CD4-positive, alpha-beta T cell treated with Interleukin-6 at 100 ng/mL for 8 hours (primary cell): ENCODE measurements at regions not wholly inside any gene's neighbourhood (a gene's known extent, or its start where the extent isn't known, plus 50 kb on each side); places are given as distances from the start of the nearest gene placed in this dataset.
"Not testable (repeated sequence)": the region's sequence is repeated elsewhere in the genome, so short reads cannot be mapped to it uniquely, and the experiment has no call there.

ENCODE experiments used
- DNase-seq: peaks from one replicate; pipeline ENCODE4 v3.0.0-alpha.2; 2020; ENCODE audit warnings: mixed read lengths, low spot score

DNA sequence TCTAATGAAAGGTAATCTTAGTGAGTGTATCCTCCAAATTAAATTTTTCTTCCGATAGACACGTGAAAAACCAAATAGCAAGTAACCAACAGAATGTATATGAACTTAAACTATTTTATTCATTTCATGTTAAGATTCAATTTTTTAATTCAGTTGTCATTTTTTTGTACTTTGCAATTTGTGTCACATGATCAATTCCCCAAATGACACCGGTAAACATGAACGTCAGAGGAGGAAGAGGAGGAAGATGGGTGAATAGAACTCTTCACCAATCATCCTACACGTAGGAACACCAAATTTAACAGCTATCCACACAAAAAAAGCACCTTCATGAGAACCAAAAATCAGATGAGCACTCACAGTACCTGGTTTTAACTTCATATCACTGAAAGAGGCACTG lies 401.4 kb upstream of the MIR17HG start:
- DNase-seq = not testable (repeated sequence)

GRCh38 chr13:90947976-90948375 lies 399.5 kb upstream of the MIR17HG start:
- DNase-seq = no peak

DNA sequence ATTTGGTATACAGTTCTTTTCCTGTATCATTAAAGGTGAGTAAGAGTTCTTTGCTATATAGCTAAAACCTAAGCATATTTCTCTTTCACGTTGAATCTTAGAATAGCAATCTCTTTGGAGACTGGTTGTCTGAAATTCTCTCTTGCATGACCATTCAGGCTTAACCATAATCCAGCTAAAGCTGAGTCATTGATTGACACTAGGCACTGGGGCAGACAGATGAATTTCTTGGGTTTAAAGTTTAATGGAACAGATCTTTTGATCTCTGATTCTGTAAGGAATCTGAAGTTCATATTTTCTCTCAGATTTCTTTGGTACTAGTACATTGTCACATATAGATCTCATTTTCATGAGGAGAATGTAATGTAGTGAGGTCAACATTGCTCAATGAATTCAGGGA lies 397.3 kb upstream of the MIR17HG start:
- no peak for DNase-seq

- DNase-seq = no peak
Measured at GRCh38 chr13:90951663-90952062, 395.8 kb upstream of the MIR17HG start.

DNA sequence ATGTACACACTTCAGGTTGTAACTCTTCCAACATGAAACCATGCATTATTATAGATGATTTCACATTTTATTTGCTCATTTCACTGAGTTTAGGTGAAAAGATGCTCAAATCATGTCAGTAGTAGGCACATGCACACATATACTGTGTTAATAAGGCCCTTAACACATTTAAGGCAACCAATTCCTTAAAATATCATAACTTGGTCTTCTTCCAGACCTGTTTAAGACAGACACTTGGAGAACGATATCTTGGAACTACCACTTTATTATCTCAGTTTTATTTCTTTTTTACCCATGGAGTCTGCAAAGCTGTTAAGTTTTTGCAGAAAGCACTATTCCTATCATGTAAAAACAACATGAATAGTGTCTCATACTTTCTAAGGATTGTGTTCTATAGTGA lies 395.2 kb upstream of the MIR17HG start:
- no peak for DNase-seq

DNA sequence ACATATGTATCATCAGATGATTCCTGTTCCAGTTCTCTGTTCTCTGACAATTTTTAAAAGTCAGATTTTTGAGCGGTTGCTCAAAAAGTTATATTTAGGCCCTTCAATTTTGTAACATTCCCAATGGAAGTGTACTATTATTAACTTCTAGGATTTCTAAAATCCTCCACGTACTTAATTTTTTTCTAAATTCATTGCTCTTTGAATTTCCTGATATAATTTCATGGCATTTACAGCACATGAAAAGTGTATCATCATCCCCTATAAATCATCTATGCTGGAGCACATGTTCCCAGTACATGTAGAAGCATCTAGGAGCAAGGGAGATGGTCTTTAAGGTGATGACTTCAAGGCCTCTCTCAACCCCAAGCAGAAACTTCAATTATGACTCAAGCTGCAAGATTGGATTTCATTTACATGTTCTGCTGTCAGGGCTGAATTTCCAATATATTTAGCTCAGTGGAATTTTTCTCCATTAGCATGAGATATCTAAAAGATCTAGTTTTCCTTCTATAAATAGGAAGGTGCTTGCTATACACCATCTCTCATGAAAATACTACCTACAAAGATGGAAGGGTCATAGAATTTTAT lies 392.8 kb upstream of the MIR17HG start:
- DNase-seq = no peak

GRCh38 chr13:90956031-90956430 lies 391.5 kb upstream of the MIR17HG start:
- DNase-seq = no peak

GRCh38 chr13:90958866-90959265 lies 388.6 kb upstream of the MIR17HG start:
- DNase-seq = no peak

DNA sequence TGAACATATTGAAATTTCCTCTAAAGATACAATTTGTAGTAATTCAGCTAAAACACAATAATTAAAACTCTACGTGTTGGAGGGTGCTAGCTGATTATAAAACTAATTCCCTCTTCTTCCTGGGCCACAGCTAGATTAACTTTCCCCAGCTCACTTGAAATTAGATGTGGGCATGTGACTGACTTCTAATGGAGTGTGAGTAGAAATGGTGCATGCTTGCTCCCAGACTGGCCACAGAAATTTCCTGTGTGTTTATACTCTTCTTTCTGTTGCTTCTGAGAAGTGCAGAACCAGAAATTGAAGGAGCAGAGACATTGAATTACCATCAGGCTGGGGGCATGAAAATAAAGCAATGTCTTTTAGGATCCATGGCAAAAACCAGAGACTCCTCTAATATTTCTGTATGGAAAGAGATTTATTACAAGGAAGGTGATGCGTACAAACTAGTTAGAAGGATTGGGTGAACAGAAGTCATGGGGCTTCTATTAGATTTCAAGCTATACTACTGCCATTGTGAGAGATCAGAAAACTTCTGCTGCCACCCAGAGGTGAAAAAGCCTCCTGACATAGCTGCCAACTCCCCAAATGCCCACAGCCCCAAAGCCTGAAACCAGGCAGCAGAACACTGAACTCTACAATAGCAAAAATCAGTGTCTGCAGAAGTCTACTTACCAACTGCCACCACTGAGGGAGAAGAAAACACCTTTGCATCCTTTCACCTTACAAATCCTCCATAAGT lies 379.2 kb upstream of the MIR17HG start:
- DNase-seq = no peak

DNA sequence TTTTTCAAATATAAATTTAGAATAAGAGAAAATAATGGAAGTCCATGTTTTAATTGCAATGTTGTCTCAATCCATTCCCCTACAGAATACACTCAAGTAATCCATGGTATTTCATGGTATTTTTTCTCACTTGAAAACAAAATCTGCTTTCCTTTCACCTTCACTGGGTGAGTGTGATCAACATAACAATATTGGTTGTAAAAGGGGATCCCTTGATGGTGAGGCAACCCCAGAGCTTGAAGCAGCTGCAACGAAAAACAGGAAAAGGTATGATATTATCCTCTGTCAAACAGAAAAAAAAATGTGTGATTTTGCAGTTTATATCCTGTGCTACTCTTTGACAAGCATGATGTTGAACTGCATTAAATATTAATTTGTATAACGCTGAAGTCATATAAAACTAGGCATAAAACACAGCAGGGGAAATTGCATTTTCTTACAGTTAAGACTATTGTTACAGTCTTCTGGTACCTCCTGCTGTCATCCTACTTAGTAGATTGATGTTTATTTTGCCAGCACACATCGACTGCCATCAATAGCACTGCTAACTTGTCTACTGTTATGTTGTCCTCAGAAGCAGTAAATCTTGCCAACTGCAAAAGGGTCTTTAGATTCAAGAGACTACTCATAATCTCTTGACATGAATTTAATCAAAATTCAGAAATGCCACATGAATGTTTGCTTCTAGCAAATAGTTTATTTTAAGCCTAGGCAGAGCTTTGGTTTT lies 373.1 kb upstream of the MIR17HG start:
- no peak for DNase-seq

DNA sequence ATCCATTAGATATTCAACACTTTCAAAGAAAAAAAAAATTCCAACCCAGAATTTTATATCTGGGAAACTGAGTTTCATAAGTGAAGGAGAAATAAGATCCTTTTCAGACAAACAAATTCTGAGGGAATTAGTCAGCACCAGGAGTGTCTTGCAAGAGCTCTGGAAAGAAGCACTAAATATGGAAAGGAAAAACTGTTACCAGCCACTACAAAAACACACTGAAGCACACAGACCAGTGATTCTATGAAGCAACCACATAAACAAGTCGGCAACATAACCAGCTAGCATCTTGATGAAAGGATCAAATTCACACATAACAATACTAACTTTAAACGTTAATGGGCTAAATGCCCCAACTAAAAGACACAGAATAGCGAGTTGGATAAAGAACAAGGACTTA lies 368.4 kb upstream of the MIR17HG start:
- DNase-seq = no peak

- DNase-seq = no peak
Measured at GRCh38 chr13:90984756-90985155, 362.7 kb upstream of the MIR17HG start.

- no peak for DNase-seq
Measured at GRCh38 chr13:90995001-90995400, 352.5 kb upstream of the MIR17HG start.

GRCh38 chr13:90995614-90996013 lies 351.9 kb upstream of the MIR17HG start:
- no peak for DNase-seq

DNA sequence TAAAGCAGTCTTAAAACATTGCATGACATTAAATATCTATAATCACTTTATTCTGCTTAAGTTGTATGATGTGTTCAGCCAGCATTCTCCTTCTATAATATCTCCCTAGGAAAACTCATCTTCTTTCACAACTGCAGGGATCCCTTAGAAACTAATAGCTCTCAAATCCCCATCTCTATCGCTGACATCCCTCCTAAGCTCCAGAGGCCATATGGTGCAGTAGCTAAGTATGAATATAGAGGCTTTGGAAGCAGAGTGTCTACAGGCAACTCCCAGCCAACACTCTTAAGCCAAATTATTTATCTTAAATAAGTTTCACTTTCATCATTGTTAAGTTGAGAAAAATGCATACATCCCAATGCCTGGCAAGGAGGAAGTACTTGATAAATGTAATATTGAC lies 349.5 kb upstream of the MIR17HG start:
- no peak for DNase-seq

DNA sequence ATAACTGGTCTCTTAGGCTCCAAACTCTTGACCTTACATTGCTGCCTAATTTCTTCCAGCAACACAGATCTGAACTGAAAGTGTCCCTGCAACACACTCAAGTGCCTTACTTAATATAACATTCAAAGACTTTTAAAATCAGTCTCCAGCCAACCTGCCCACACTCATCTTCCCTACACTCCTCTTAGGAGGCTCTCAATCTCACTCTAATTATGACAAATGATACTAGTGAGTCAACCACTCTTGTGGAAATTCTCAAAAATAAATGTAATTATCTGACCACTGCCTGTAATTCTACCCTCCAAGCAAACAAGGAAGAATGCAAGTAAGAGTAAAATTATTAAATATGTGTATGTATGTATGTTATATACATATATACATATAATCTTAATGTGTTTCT lies 348.1 kb upstream of the MIR17HG start:
- no peak for DNase-seq

DNA sequence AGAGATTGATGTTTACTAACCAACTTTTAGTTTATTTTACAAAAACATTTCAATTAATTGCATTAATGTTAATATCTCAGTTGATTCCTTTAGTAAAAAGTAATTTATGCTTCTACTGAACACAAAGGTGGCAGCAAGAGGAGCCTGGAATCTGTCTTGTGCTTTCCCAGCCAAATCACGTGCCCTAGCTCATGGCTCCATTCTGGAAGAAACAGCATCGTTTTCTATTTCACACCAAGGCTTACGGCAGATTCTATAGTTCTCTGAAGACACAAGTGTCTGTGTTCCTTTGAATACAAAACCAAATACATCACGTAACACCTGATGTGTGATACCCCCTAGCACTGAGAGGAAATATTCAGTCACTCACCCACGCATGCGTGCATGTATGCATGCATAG lies 346.1 kb upstream of the MIR17HG start:
- no peak for DNase-seq

DNA sequence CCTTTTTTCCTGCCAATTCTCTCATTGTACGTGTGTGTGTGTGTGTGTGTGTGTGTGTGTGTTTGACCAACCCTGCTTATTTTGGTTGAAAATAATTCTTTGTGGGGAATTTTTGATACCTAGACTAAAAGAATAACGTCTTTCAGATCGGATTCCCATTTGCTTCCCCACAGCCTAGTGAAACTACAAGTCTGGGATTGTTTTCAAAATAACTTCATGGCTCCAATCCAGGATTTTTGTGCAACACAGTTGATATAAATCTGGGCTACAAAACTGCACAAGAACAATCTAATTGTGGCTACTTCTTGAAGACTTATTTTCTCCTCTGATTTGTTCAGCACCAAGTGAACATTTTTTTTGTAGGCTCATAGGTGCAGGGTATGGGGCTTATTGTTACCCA lies 332.8 kb upstream of the MIR17HG start:
- DNase-seq = no peak

DNA sequence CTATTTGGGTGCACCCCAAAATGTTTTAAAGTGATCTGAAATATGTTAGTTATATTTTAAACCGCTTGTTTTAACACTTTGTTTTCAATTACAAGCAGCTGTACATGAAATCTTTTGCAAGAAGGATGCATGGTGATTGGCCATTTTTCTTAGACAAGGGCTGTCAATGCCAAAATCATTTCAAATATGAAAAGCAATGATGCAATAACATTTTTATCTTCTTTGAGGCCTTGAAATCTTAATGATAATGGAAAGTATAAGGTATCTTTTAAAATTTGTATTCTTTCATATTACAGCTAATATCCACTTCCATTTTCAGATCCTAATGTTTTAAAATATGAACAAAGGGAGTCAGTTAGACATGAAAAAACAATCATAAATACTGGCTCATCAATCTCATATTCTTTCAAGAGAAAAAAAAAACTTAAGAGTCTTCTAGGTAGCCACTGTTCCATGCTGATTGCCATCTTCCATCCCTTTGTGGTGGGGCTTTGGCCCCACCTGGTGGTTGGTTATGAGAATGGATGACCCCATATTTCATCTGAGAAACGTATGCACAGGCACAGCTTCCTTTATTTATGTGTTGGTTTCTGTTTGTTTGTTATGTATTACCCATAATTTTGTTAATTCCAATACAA lies 330.3 kb upstream of the MIR17HG start:
- DNase-seq = no peak

DNA sequence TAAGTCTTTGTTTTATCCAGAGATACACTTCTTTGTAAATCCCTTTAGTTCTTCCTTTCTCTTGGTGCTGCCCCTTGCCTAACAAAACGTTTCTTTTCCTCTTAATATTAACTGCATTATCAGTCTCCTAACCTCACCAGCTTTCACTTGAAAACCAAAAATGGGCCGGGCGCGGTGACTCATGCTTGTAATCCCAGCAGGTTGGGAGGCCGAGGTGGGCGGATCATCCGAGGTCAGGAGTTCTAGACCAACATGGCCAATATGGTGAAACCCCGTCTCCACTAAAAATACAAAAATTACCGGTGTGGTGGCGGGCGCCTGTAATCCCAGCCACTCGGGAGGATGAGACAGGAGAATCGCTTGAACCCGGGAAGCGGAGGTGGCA lies 329.8 kb upstream of the MIR17HG start:
- no peak for DNase-seq

DNA sequence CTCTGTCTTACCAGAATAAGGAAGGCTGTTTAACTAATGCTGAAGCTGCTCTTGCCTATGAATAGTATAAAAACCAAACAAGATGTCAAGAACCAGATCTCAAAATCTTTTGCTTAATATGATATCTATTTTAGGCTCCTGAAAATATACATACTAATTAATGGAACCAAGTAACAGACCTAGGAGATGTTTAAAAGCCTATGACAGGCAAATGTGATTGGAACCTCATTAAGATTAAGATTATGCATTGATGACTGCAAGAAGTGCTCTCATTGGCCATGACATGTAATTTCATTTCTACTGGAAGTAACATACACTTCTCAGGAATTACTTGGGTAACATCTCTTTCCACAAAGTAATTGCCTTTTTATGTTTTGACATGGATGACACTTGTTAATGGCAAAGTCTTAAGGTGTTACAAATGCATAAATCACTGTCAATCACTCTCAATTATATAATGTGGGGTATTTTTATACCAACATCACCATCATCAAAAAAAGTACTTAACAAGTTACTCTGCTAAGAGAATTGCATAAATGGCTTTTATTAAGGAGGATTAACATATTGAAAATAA lies 326.9 kb upstream of the MIR17HG start:
- DNase-seq = no peak

DNA sequence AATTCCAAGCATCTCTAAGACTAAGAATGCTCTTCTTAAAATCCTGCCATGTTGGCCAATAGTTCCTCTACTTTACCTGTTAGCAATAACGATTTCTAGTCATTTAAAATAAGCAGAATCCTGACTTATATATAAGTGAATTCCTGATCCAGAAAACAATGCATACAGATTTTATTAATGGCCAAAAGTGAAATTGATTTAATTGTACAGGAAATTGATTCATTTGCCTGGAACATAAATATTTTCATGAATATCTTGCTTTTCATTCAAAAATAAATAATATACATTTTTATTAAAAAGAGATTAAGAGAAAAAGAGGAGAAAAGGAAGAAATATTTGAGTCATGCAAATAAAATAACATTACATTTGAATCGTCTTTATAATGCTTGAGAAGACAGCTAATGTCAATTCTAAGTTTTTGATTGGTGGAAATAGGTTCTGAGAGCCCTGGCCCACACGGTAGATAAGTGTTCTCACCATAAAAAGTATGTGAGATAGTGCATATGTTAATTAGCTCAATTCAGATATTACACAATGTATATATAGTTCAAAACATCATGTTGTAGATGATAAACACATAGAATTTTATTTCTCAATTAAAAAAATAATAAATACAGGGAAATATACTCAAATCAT lies 323.2 kb upstream of the MIR17HG start:
- DNase-seq = no peak
